IPS DF 6.9 (cell line): ENCODE measurements at regions not wholly inside any gene's neighbourhood (a gene's known extent, or its start where the extent isn't known, plus 50 kb on each side); places are given as distances from the start of the nearest gene placed in this dataset.
"Not testable (repeated sequence)": the region's sequence is repeated elsewhere in the genome, so short reads cannot be mapped to it uniquely, and the experiment has no call there.

ENCODE experiments used
- DNase-seq: peaks from one replicate; pipeline ENCODE4 v3.0.0-alpha.2; 2013; ENCODE audit warnings: low read depth, low spot score
- H3K27ac ChIP-seq: one replicate; pipeline ENCODE4 v1.5.1; 2013; ENCODE audit warnings: low read length, control low read depth
- H3K27me3 ChIP-seq: 2 replicates; pipeline ENCODE4 v1.6.1; 2013; ENCODE audit warnings: mild to moderate bottlenecking, low read length; ENCODE audit not compliant: control insufficient read depth, insufficient read depth
- H3K36me3 ChIP-seq: 2 replicates; pipeline ENCODE4 v1.6.1; 2013; ENCODE audit warnings: low read length; ENCODE audit not compliant: control insufficient read depth, insufficient read depth
- H3K4me1 ChIP-seq: 2 replicates; pipeline ENCODE4 v1.6.1; 2013; ENCODE audit warnings: low read length; ENCODE audit not compliant: control insufficient read depth, insufficient read depth
- H3K4me3 ChIP-seq: 2 replicates; pipeline ENCODE4 v1.5.1; 2013; ENCODE audit warnings: mild to moderate bottlenecking, low read length
- H3K9me3 ChIP-seq: 2 replicates; pipeline ENCODE4 v1.6.1; 2013; ENCODE audit warnings: low read length, inconsistent platforms; ENCODE audit not compliant: control insufficient read depth, insufficient read depth
- WGBS: extraction: QIAGEN DNeasy Blood & Tissue Kit; methylation state at CpG from one replicate; pipeline ENCODE4 v1.1.7; 2013; ENCODE audit warnings: mixed read lengths, missing lambda C conversion rate; ENCODE audit not compliant: insufficient read length, insufficient coverage; 5-methylcytosine and 5-hydroxymethylcytosine counted together

GRCh38 chr4:120568731-120569130 lies 353.8 kb downstream of the PRDM5 start:
- no CpG with 5 or more reads among the region's 2 CpGs for WGBS
- Histone ChIP-seq H3K36me3 (no peaks in the 10 kb centered on the region), H3K27me3 (no peaks in the 10 kb centered on the region), H3K4me1 (no peaks in the 10 kb centered on the region; the same call in 1 of the 2 replicates), H3K4me3 (no peak overlapping the region), H3K27ac (no peak overlapping the region), H3K9me3 (no peaks in the 10 kb centered on the region)
- DNase-seq, result no peak

GRCh38 chr4:120561648-120562047 lies 360.9 kb downstream of the PRDM5 start:
- Histone ChIP-seq H3K27ac (no peak overlapping the region), H3K4me1 (no peaks in the 10 kb centered on the region), H3K4me3 (no peak overlapping the region), H3K9me3 (no peaks in the 10 kb centered on the region), H3K36me3 (no peaks in the 10 kb centered on the region), H3K27me3 (no peaks in the 10 kb centered on the region)
- no peak for DNase-seq
- no CpG with 5 or more reads among the region's 2 CpGs for WGBS

- H3K9me3 ChIP-seq, result no peaks in the 10 kb centered on the region
- no peaks in the 10 kb centered on the region for H3K4me1 ChIP-seq
- no peaks in the 10 kb centered on the region for H3K36me3 ChIP-seq
- no CpG with 5 or more reads among the region's 2 CpGs for WGBS
- DNase-seq, result no peak
- no peak overlapping the region for H3K4me3 ChIP-seq
- no peak overlapping the region for H3K27ac ChIP-seq
- H3K27me3 ChIP-seq, result no peaks in the 10 kb centered on the region
Observed at GRCh38 chr4:120557372-120557771, 365.2 kb downstream of the PRDM5 start.

- no CpG with 5 or more reads among the region's 2 CpGs for WGBS
- Histone ChIP-seq H3K4me3 (no peak overlapping the region), H3K27ac (no peak overlapping the region), H3K36me3 (no peaks in the 10 kb centered on the region), H3K27me3 (no peaks in the 10 kb centered on the region), H3K4me1 (no peaks in the 10 kb centered on the region), H3K9me3 (no peaks in the 10 kb centered on the region)
- DNase-seq, result no peak
Observed at GRCh38 chr4:120555058-120555457, 367.5 kb downstream of the PRDM5 start.

GRCh38 chr4:120554086-120554485 lies 368.4 kb downstream of the PRDM5 start:
- no peaks in the 10 kb centered on the region for H3K9me3 ChIP-seq
- no CpG with 5 or more reads among the region's 3 CpGs for WGBS
- DNase-seq, result no peak

GRCh38 chr4:120550624-120551220 lies 371.8 kb downstream of the PRDM5 start:
- not testable (repeated sequence) for H3K27me3 ChIP-seq, H3K4me3 ChIP-seq, H3K27ac ChIP-seq, H3K4me1 ChIP-seq, DNase-seq, H3K36me3 ChIP-seq, H3K9me3 ChIP-seq
- no CpG with 5 or more reads among the region's 30 CpGs for WGBS

More at GRCh38 chr4:120554086-120554485, 368.4 kb downstream of the PRDM5 start:
- Histone ChIP-seq H3K4me3 (no peak overlapping the region), H3K4me1 (no peaks in the 10 kb centered on the region), H3K36me3 (no peaks in the 10 kb centered on the region), H3K27ac (no peak overlapping the region), H3K27me3 (no peaks in the 10 kb centered on the region)

- no peaks in the 10 kb centered on the region for H3K9me3 ChIP-seq
- no peaks in the 10 kb centered on the region for H3K27me3 ChIP-seq
- no peak overlapping the region for H3K27ac ChIP-seq
- H3K36me3 ChIP-seq, result no peaks in the 10 kb centered on the region
- no peaks in the 10 kb centered on the region for H3K4me1 ChIP-seq
- no peak for DNase-seq
- no peak overlapping the region for H3K4me3 ChIP-seq
Observed at GRCh38 chr4:120549011-120549570, 373.4 kb downstream of the PRDM5 start.

GRCh38 chr4:120545391-120545790 lies 377.1 kb downstream of the PRDM5 start:
- no peak overlapping the region for H3K27ac ChIP-seq
- WGBS, result no CpG with 5 or more reads among the region's 3 CpGs
- no peak for DNase-seq
- H3K27me3 ChIP-seq, result no peaks in the 10 kb centered on the region
- no peaks in the 10 kb centered on the region for H3K4me1 ChIP-seq
- no peaks in the 10 kb centered on the region for H3K9me3 ChIP-seq
- H3K36me3 ChIP-seq, result no peaks in the 10 kb centered on the region
- H3K4me3 ChIP-seq, result no peak overlapping the region

GRCh38 chr4:120544838-120545237 lies 377.7 kb downstream of the PRDM5 start:
- Histone ChIP-seq H3K27ac (no peak overlapping the region), H3K4me3 (no peak overlapping the region), H3K27me3 (no peaks in the 10 kb centered on the region), H3K4me1 (no peaks in the 10 kb centered on the region), H3K36me3 (no peaks in the 10 kb centered on the region), H3K9me3 (no peaks in the 10 kb centered on the region)
- no CpG with 5 or more reads among the region's 3 CpGs for WGBS
- DNase-seq, result no peak

- no CpG with 5 or more reads among the region's 5 CpGs for WGBS
- Histone ChIP-seq H3K4me1 (no peaks in the 10 kb centered on the region), H3K27ac (no peak overlapping the region), H3K4me3 (no peak overlapping the region), H3K36me3 (no peaks in the 10 kb centered on the region), H3K27me3 (no peaks in the 10 kb centered on the region), H3K9me3 (no peaks in the 10 kb centered on the region)
- DNase-seq, result no peak
Observed at GRCh38 chr4:120540625-120541024, 381.9 kb downstream of the PRDM5 start.

GRCh38 chr4:120536884-120537283 lies 385.6 kb downstream of the PRDM5 start:
- 100% methylated on average over 1 of the region's 4 CpGs for WGBS

More at GRCh38 chr4:120536884-120537283, 385.6 kb downstream of the PRDM5 start:
- H3K27ac ChIP-seq, result no peak overlapping the region
- no peak overlapping the region for H3K4me3 ChIP-seq
- H3K9me3 ChIP-seq, result no peaks in the 10 kb centered on the region
- H3K27me3 ChIP-seq, result no peaks in the 10 kb centered on the region
- no peaks in the 10 kb centered on the region for H3K36me3 ChIP-seq
- no peaks in the 10 kb centered on the region for H3K4me1 ChIP-seq
- no peak for DNase-seq
